WERI-Rb-1 (cell line): ENCODE measurements at regions not wholly inside any gene's neighbourhood (a gene's known extent, or its start where the extent isn't known, plus 50 kb on each side); places are given as distances from the start of the nearest gene placed in this dataset.

ENCODE experiments used
- DNase-seq: peaks from one replicate; pipeline ENCODE4 v3.0.0-alpha.2; 2020
- H3K27ac ChIP-seq: fragments of 250-450 bp; sonication (Bioruptor Pico); 2 replicates; pipeline ENCODE4 v1.5.1; 2020; ENCODE audit warnings: mild to moderate bottlenecking, moderate library complexity
- H3K27me3 ChIP-seq: fragments of 250-450 bp; sonication (Bioruptor Pico); 2 replicates; pipeline ENCODE4 v1.5.1; 2021; ENCODE audit warnings: mild to moderate bottlenecking, low read depth, moderate library complexity; ENCODE audit not compliant: insufficient read depth, severe bottlenecking
- H3K36me3 ChIP-seq: fragments of 250-450 bp; sonication (Bioruptor Pico); 2 replicates; pipeline ENCODE4 v1.5.1; 2020; ENCODE audit warnings: mild to moderate bottlenecking, moderate library complexity
- H3K4me3 ChIP-seq: 2 replicates; pipeline ENCODE4 v1.5.1; 2011; ENCODE audit warnings: low read depth, mild to moderate bottlenecking, control low read depth, low read length
- H3K9me3 ChIP-seq: fragments of 250-450 bp; sonication (Bioruptor Pico); 2 replicates; pipeline ENCODE4 v1.5.1; 2021; ENCODE audit warnings: mild to moderate bottlenecking, moderate library complexity; ENCODE audit not compliant: severe bottlenecking
- TF ChIP-seq, protein P1 (sequence below): IDR thresholded peaks from 2 replicates; pipeline ENCODE4 v1.5.1; 2011; ENCODE audit warnings: low read depth, mild to moderate bottlenecking, control low read depth, inconsistent platforms, low read length

DNA sequence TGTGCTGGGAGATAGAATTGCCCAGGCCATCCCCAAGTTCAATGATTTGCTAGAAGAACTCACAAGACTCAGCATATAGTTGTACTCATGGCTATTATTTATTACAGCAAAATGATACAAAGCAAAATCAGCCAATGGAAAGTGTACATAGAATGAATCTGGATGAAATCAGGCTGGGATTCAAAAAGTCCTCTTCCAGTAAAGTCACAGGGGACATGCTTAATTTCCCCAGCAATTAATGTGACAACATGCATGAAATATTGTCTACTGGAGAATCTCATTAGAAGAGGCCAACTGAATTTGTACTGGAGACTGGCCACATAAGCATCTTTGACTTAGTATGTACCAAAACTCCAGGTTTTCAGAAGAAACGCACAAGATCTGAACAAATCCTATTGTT lies 1043.1 kb downstream of the NAALADL2 start:
- H3K9me3 ChIP-seq: no peaks in the 10 kb centered on the region
- TF ChIP-seq, protein P1, sequence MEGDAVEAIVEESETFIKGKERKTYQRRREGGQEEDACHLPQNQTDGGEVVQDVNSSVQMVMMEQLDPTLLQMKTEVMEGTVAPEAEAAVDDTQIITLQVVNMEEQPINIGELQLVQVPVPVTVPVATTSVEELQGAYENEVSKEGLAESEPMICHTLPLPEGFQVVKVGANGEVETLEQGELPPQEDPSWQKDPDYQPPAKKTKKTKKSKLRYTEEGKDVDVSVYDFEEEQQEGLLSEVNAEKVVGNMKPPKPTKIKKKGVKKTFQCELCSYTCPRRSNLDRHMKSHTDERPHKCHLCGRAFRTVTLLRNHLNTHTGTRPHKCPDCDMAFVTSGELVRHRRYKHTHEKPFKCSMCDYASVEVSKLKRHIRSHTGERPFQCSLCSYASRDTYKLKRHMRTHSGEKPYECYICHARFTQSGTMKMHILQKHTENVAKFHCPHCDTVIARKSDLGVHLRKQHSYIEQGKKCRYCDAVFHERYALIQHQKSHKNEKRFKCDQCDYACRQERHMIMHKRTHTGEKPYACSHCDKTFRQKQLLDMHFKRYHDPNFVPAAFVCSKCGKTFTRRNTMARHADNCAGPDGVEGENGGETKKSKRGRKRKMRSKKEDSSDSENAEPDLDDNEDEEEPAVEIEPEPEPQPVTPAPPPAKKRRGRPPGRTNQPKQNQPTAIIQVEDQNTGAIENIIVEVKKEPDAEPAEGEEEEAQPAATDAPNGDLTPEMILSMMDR: no peak
- no peak overlapping the region for H3K27ac ChIP-seq
- H3K4me3 ChIP-seq: no peak overlapping the region
- no peaks in the 10 kb centered on the region for H3K27me3 ChIP-seq
- no peaks in the 10 kb centered on the region for H3K36me3 ChIP-seq
- DNase-seq: no peak

DNA sequence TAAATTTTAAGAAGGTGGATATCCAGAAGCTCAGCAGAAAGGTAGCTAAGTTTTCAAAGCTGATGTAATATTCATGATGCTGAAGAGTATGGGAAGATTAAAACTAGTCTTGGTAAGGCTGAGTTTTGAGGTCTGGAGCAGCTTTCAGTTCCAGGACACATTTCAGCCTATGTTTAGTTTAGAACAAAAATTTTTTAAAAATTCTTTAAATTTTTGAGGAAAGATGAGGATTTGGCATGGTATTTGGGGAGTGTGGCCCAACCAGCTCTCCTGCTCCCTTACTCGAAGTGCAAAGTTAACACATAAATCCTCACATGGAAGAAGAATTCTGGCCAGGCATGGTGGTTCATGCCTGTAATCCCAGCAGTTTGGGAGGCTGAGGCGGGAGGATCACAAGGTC lies 1039.1 kb downstream of the NAALADL2 start:
- H3K4me3 ChIP-seq: no peak overlapping the region
- no peaks in the 10 kb centered on the region for H3K36me3 ChIP-seq
- TF ChIP-seq, protein P1: no peak
- H3K27me3 ChIP-seq: no peaks in the 10 kb centered on the region
- DNase-seq: no peak
- no peak overlapping the region for H3K27ac ChIP-seq
- no peaks in the 10 kb centered on the region for H3K9me3 ChIP-seq

DNA sequence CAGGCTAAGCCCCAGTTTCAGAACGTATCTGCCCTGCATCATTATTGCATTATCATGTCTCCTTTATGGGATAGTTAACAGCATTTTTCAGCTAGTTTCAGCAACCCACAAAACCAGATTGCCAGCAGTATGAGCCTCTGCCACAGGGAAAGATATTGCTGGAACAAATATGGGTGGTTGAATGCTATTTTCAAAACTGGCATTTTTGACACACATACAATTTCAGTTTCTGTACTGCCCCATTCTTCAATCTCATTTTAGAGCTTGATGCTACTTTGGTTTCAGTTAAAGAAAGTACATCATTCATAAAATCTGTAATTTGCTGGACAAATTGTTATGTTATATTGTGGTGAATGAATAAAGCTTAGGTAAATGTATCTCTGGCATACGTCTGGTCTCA lies 1037.5 kb downstream of the NAALADL2 start:
- H3K27me3 ChIP-seq: no peaks in the 10 kb centered on the region
- TF ChIP-seq, protein P1: no peak
- no peak overlapping the region for H3K27ac ChIP-seq
- H3K36me3 ChIP-seq: no peaks in the 10 kb centered on the region
- no peak for DNase-seq
- no peak overlapping the region for H3K4me3 ChIP-seq
- no peaks in the 10 kb centered on the region for H3K9me3 ChIP-seq

DNA sequence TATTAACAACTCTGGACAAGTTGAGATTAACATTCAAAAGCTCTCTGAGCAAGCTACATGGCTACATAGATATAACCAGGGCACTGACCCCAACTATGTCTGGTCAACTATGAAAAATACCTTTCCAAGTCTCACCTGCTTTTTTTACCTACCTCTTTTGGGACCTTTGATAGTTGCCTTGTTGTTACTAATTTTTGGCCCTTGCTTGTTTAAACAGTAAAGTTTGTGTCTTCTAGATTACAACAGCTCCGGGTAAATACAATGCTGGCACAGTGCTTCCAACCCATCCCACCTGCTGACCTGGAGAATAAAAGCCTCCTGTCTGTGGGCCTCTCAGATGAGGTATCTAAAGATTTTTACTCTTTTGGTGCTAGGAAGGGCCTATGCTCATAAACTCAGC lies 1036.6 kb downstream of the NAALADL2 start:
- Histone ChIP-seq H3K27ac (no peak overlapping the region), H3K9me3 (no peaks in the 10 kb centered on the region), H3K36me3 (no peaks in the 10 kb centered on the region), H3K4me3 (no peak overlapping the region), H3K27me3 (no peaks in the 10 kb centered on the region)
- DNase-seq: no peak
- TF ChIP-seq, protein P1: no peak

DNA sequence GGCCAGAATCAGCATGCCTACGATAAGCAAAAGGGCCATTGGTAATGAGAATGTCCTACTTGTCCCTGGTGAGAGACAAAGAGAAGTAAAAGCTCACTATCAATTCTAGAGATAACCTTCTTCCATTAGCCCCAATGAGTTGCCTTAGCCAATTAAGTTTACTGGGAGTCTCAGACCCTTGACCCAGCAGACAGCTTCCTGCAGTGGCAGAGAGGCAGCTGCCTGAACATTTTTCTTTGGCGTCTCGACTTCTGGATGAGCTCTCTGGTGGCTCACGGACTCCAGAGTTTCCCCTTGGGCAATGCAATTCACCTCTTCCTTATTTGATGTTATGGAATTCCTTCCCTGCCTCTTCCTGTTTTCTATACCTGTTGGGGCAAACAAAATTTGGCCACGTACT lies 1034.4 kb downstream of the NAALADL2 start:
- Histone ChIP-seq H3K27ac (no peak overlapping the region), H3K9me3 (no peaks in the 10 kb centered on the region), H3K27me3 (no peaks in the 10 kb centered on the region), H3K4me3 (no peak overlapping the region), H3K36me3 (no peaks in the 10 kb centered on the region)
- no peak for DNase-seq
- TF ChIP-seq, protein P1: no peak

DNA sequence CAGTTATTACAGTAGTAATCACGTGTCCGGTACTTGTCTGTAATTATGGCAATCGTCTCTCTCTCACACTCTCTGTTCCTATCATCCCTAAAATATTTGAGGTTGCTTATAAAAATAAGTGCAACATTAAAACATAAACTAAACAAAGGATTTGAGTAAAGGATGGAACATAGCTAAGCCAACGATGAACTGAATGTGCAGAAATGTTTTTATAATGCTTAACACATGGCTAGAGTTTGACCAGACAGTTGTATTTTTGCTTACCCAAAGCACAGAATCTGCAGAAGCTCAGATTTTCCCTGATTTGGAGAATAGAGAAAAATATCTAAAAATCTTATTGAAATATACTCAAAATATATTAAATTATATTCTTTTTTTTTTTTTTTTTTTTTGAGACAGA lies 1030.9 kb downstream of the NAALADL2 start:
- H3K9me3 ChIP-seq: no peaks in the 10 kb centered on the region
- H3K27ac ChIP-seq: no peak overlapping the region
- H3K27me3 ChIP-seq: no peaks in the 10 kb centered on the region
- TF ChIP-seq, protein P1: no peak
- DNase-seq: no peak
- H3K36me3 ChIP-seq: no peaks in the 10 kb centered on the region
- H3K4me3 ChIP-seq: no peak overlapping the region
